ENCODE measurements at regions not wholly inside any gene's neighbourhood (a gene's known extent, or its start where the extent isn't known, plus 50 kb on each side); places are given as distances from the start of the nearest gene placed in this dataset.
A peak's percentile ranks its signal among the peaks of the same experiment; 100 is the strongest.

DNA sequence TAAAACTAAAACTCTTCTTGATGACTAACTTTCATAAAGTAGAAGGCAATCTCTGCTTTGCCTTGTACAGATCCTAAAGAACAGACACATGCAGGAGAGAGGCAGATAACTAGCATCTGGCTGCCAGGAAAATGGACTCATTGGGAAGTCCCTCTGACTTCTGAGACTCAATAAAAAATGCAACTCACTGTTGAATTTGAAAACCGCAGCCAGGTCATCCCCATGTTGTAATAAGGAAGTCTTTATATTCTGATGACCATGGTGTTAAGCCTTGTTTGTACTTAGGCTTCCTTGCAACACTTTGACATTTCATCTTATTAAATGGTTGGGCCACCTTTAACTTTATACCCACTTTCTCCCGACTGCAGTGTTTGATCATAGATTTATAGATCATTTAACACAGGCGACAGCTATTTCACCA, 375.1 kb upstream of the KCNH7 start:
- Mint-ChIP-seq H3K36me3 (ENCODE audit: low read depth) (no peaks in the 10 kb centered on the region), H3K4me3 (no peak overlapping the region), H3K9me3 (no peaks in the 10 kb centered on the region), H3K27ac (no peak overlapping the region), H3K4me1 (no peaks in the 10 kb centered on the region), H3K27me3 (ENCODE audit: low read depth) (no peaks in the 10 kb centered on the region)
- TF ChIP-seq, protein P1, sequence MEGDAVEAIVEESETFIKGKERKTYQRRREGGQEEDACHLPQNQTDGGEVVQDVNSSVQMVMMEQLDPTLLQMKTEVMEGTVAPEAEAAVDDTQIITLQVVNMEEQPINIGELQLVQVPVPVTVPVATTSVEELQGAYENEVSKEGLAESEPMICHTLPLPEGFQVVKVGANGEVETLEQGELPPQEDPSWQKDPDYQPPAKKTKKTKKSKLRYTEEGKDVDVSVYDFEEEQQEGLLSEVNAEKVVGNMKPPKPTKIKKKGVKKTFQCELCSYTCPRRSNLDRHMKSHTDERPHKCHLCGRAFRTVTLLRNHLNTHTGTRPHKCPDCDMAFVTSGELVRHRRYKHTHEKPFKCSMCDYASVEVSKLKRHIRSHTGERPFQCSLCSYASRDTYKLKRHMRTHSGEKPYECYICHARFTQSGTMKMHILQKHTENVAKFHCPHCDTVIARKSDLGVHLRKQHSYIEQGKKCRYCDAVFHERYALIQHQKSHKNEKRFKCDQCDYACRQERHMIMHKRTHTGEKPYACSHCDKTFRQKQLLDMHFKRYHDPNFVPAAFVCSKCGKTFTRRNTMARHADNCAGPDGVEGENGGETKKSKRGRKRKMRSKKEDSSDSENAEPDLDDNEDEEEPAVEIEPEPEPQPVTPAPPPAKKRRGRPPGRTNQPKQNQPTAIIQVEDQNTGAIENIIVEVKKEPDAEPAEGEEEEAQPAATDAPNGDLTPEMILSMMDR (IDR thresholded peaks at IDR 0.05; ENCODE audit: unreplicated experiment in 3 of 3) = no peak

DNA sequence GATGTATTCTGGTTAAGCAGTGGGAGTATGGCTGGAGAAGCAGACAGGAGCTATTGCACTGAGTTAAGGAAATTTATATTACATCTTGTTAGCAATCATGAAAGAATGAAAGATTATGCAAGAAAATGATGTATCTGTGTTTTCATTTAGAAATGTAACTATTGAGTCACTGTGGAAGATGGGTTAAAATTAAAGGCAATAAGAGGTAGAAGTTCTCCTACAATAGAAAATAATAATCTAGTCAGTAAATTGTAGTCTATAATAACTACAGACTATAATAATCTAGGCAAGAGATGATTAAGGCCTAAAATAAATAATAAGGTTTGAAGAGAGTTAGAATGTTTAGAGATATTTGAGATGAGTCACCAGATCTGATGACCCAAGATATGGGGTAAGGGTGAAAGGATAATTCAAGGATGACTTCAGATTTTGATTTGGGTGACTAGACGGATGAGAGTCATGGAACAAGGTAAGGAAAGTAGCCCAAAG, 371.9 kb upstream of the KCNH7 start:
- Mint-ChIP-seq H3K4me1 (no peaks in the 10 kb centered on the region), H3K27me3 (ENCODE audit: low read depth) (no peaks in the 10 kb centered on the region), H3K36me3 (ENCODE audit: low read depth) (no peaks in the 10 kb centered on the region), H3K27ac (no peak overlapping the region), H3K9me3 (no peaks in the 10 kb centered on the region), H3K4me3 (no peak overlapping the region)
- TF ChIP-seq, protein P1 (IDR thresholded peaks at IDR 0.05; ENCODE audit: unreplicated experiment in 3 of 3) = no peak

DNA sequence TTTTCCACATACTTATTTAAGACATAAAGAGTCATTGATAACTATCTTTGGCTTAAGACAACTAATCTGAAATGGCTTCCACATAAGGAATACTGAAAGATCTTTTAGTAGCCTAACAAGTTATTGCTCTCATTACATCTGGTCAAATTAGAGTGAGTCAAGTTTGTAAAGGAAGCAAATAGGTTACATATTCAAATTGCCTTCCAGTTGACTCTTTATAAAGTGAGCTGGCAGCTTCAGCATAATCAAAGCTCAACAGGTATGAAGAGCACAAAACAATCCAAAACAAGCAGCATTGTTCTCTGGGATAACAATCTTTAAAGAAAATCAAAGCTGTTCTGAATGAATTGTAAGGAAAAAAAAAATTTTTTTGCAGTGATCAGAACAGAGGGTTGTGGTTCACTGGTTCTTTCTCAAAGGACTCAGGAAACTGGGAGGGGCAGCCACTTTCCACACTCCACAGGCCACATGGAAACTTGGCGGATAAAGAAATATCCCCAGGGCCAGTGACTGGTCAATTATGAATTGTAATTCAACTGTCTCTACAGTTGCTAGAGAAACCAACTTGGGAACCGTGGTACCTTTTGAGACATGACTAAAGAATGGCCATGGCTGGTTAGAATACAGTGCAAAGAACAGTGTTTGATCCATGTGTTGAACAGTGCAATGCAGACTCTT, 369.3 kb upstream of the KCNH7 start:
- H3K36me3 Mint-ChIP-seq (ENCODE audit: low read depth) = no peaks in the 10 kb centered on the region
- H3K4me3 Mint-ChIP-seq = no peak overlapping the region
- H3K4me1 Mint-ChIP-seq = no peaks in the 10 kb centered on the region
- TF ChIP-seq, protein P1 (IDR thresholded peaks at IDR 0.05; ENCODE audit: unreplicated experiment in 3 of 3) = no peak
- no peaks in the 10 kb centered on the region for H3K27me3 Mint-ChIP-seq (ENCODE audit: low read depth)
- H3K27ac Mint-ChIP-seq = peak overlapping the region in 1 of 3 experiments; percentile 30
- no peaks in the 10 kb centered on the region for H3K9me3 Mint-ChIP-seq

DNA sequence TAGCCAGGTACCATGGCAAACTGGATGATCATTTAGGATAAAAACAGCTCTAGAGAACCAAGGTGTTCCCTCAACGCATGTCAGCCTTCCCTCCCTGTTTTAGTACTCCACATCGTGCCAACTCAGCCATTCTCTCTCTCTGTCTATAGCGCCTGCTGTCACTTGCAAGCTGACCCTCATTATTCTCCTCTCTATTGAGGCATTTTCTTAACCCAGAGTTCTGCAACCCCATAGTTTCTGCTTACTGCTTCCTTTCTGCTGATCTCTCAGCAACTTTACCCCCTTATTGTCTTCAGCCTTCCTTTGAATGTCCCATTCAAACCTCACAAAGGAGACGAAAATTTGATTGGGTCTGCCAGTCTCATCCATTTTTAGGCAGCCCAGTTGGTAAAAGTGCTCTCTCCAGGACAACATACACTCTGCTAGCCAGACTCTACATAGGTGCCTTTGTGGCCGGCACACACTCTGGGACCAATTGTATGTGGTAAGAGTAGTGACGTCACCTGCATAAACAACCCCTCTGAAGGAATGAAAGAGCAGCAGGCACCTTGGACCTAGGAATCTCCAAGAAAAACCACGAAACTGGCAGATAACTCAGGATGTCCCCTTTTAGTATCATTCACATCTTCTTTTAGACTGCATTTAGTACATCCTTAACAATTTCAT, 367.2 kb upstream of the KCNH7 start:
- Mint-ChIP-seq H3K27ac (no peak overlapping the region), H3K4me3 (no peak overlapping the region), H3K36me3 (ENCODE audit: low read depth) (no peaks in the 10 kb centered on the region), H3K4me1 (no peaks in the 10 kb centered on the region), H3K27me3 (ENCODE audit: low read depth) (no peaks in the 10 kb centered on the region), H3K9me3 (no peaks in the 10 kb centered on the region)
- TF ChIP-seq, protein P1 (IDR thresholded peaks at IDR 0.05; ENCODE audit: unreplicated experiment in 3 of 3) = no peak

DNA sequence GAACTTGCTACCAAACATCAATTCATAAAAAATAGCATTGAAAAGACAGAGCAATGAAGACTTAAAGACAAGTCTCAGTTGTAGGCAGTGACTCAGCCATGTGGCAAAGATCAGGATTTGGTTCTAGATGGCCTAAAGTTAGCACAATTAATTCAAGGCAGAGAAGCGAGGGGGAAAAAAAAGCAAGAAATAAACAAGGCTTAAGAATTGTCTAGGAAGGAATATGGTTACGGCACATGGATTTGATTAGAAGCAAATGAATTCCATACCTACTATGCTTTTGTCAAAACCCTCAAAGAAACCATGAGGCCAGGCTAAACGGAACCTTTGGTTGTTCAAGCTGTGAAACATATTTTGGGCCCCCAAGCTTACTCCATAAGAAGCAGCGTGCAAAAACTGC, 362.2 kb upstream of the KCNH7 start:
- no peaks in the 10 kb centered on the region for H3K4me1 Mint-ChIP-seq
- H3K27ac Mint-ChIP-seq = no peak overlapping the region
- TF ChIP-seq, protein P1 (IDR thresholded peaks at IDR 0.05; ENCODE audit: unreplicated experiment in 3 of 3) = no peak

More for the DNA sequence above, 362.2 kb upstream of the KCNH7 start:
- Mint-ChIP-seq H3K36me3 (ENCODE audit: low read depth) (no peaks in the 10 kb centered on the region), H3K9me3 (peaks cover 4% of the 10 kb centered on the region), H3K27me3 (ENCODE audit: low read depth) (no peaks in the 10 kb centered on the region), H3K4me3 (no peak overlapping the region)

Data from nephron (organoid).